Colonic mucosa (tissue), 4 donors: ENCODE measurements at regions not wholly inside any gene's neighbourhood (a gene's known extent, or its start where the extent isn't known, plus 50 kb on each side); places are given as distances from the start of the nearest gene placed in this dataset.

Experiments
- DNase-seq: peaks from one replicate; pipeline ENCODE4 v3.0.0-alpha.2; 2020
- H3K27ac ChIP-seq: fragments of 200-600 bp; one replicate; pipeline ENCODE4 v1.8.0; 2021
- H3K27me3 ChIP-seq: fragments of 200-600 bp; one replicate; pipeline ENCODE4 v1.8.0; 2021
- H3K36me3 ChIP-seq: fragments of 200-600 bp; one replicate; pipeline ENCODE4 v1.8.0; 2021
- H3K4me1 ChIP-seq: fragments of 200-600 bp; one replicate; pipeline ENCODE4 v1.8.0; 2021; ENCODE audit warnings: mild to moderate bottlenecking
- H3K4me3 ChIP-seq: fragments of 200-600 bp; one replicate; pipeline ENCODE4 v1.8.0; 2021
- H3K9ac ChIP-seq, 2 donors: one replicate each; pipeline ENCODE4 v1.7.0; 2013; ENCODE audit warnings: control low read depth in 2 of 2, low read depth in 2 of 2, low read length in 2 of 2
- H3K9me3 ChIP-seq: fragments of 200-600 bp; one replicate; pipeline ENCODE4 v1.8.0; 2021
- CTCF ChIP-seq: fragments of 200-600 bp; IDR thresholded peaks from one replicate; pipeline ENCODE4 v1.8.0; 2022; ENCODE audit warnings: antibody characterized with exemption, mild to moderate bottlenecking
- intact Hi-C: fragments of 100-400 bp; cut with DNase I; formaldehyde crosslinking; loops from one replicate; pipeline ENCODE4 v1.14.1; 2022
- donor health status: healthy.
- donor health status: DM: no; HTN: no; CAD: no.
- donor health status: DM: no; HTN: no; CAD: no.

GRCh38 chr13:76622315-76623040 lies 263.7 kb downstream of the KCTD12 start:
- Histone ChIP-seq H3K9ac (no peak overlapping the region), H3K4me1 (no peaks in the 10 kb centered on the region), H3K4me3 (no peak overlapping the region), H3K9me3 (no peaks in the 10 kb centered on the region), H3K36me3 (no peaks in the 10 kb centered on the region), H3K27me3 (no peaks in the 10 kb centered on the region), H3K27ac (no peak overlapping the region)
- DNase-seq: no peak
- intact Hi-C loops: no loop called here
- no peak for TF ChIP-seq CTCF

GRCh38 chr13:76621705-76622104 lies 264.5 kb downstream of the KCTD12 start:
- no peak overlapping the region for H3K4me3 ChIP-seq
- no peak for TF ChIP-seq CTCF
- H3K9ac ChIP-seq: no peak overlapping the region
- H3K4me1 ChIP-seq: no peaks in the 10 kb centered on the region
- H3K9me3 ChIP-seq: no peaks in the 10 kb centered on the region
- no peaks in the 10 kb centered on the region for H3K27me3 ChIP-seq
- H3K36me3 ChIP-seq: no peaks in the 10 kb centered on the region
- no peak overlapping the region for H3K27ac ChIP-seq
- intact Hi-C loops: no loop called here
- no peak for DNase-seq

- Histone ChIP-seq H3K36me3 (no peaks in the 10 kb centered on the region), H3K9me3 (no peaks in the 10 kb centered on the region), H3K4me3 (no peak overlapping the region), H3K27ac (no peak overlapping the region), H3K4me1 (no peaks in the 10 kb centered on the region), H3K27me3 (no peaks in the 10 kb centered on the region), H3K9ac (no peak overlapping the region)
- no peak for TF ChIP-seq CTCF
- DNase-seq: no peak
- intact Hi-C loops: no loop called here
These were observed 266.2 kb downstream of the KCTD12 start for GRCh38 chr13:76620036-76620435.

GRCh38 chr13:76619631-76620030 lies 266.6 kb downstream of the KCTD12 start:
- Histone ChIP-seq H3K4me1 (no peaks in the 10 kb centered on the region), H3K27me3 (no peaks in the 10 kb centered on the region), H3K9ac (no peak overlapping the region), H3K27ac (no peak overlapping the region), H3K9me3 (no peaks in the 10 kb centered on the region), H3K4me3 (no peak overlapping the region), H3K36me3 (no peaks in the 10 kb centered on the region)
- TF ChIP-seq CTCF: no peak
- intact Hi-C loops: no loop called here
- no peak for DNase-seq

- no peaks in the 10 kb centered on the region for H3K27me3 ChIP-seq
- H3K4me1 ChIP-seq: no peaks in the 10 kb centered on the region
- intact Hi-C loops: no loop called here
- H3K4me3 ChIP-seq: no peak overlapping the region
- no peak for DNase-seq
- no peak overlapping the region for H3K9ac ChIP-seq
- no peak for TF ChIP-seq CTCF
- H3K36me3 ChIP-seq: no peaks in the 10 kb centered on the region
- H3K27ac ChIP-seq: no peak overlapping the region
- H3K9me3 ChIP-seq: no peaks in the 10 kb centered on the region
These were observed 275.3 kb downstream of the KCTD12 start for GRCh38 chr13:76610819-76611415.
